Stimulated activated CD4-positive, alpha-beta T cell treated with anti-CD3 and anti-CD28 coated beads, Interleukin-12 subunit alpha, Interleukin-12 subunit beta, amount 100 ng/mL, for 48 hours (primary cell): ENCODE measurements at regions not wholly inside any gene's neighbourhood (a gene's known extent, or its start where the extent isn't known, plus 50 kb on each side); places are given as distances from the start of the nearest gene placed in this dataset.
"Not testable (repeated sequence)": the region's sequence is repeated elsewhere in the genome, so short reads cannot be mapped to it uniquely, and the experiment has no call there.

Experiments used
- DNase-seq, 3 donors: peaks; one replicate each; pipeline ENCODE4 v3.0.0-alpha.2; 2020; ENCODE audit warnings: low read depth in 2 of 3, low spot score in 1 of 3

- no peak for DNase-seq
Measured at GRCh38 chr3:153785901-153786300, 335.3 kb upstream of the ARHGEF26 start.

- DNase-seq: no peak
Measured at GRCh38 chr3:153789380-153789779, 331.8 kb upstream of the ARHGEF26 start.

GRCh38 chr3:153797056-153797455 lies 324.1 kb upstream of the ARHGEF26 start:
- not testable (repeated sequence) for DNase-seq

- no peak for DNase-seq
Measured at GRCh38 chr3:153809097-153809496, 312.1 kb upstream of the ARHGEF26 start.

GRCh38 chr3:153818338-153818737 lies 302.9 kb upstream of the ARHGEF26 start:
- DNase-seq: no peak

- DNase-seq: no peak
Measured at GRCh38 chr3:153820035-153820434, 301.2 kb upstream of the ARHGEF26 start.

- not testable (repeated sequence) for DNase-seq
Measured at GRCh38 chr3:153828346-153828745, 292.8 kb upstream of the ARHGEF26 start.

GRCh38 chr3:153829606-153830170 lies 291.5 kb upstream of the ARHGEF26 start:
- no peak for DNase-seq

- no peak for DNase-seq
Measured at GRCh38 chr3:153830552-153830951, 290.6 kb upstream of the ARHGEF26 start.

GRCh38 chr3:153835540-153835939 lies 285.6 kb upstream of the ARHGEF26 start:
- DNase-seq: no peak

GRCh38 chr3:153840487-153840886 lies 280.7 kb upstream of the ARHGEF26 start:
- no peak for DNase-seq

- no peak for DNase-seq
Measured at GRCh38 chr3:153843994-153844393, 277.2 kb upstream of the ARHGEF26 start.

- DNase-seq: no peak
Measured at GRCh38 chr3:153845311-153845710, 275.9 kb upstream of the ARHGEF26 start.

GRCh38 chr3:153848702-153849101 lies 272.5 kb upstream of the ARHGEF26 start:
- no peak for DNase-seq

GRCh38 chr3:153852355-153852754 lies 268.8 kb upstream of the ARHGEF26 start:
- no peak for DNase-seq

GRCh38 chr3:153853163-153853562 lies 268.0 kb upstream of the ARHGEF26 start:
- DNase-seq: no peak

GRCh38 chr3:153855772-153856171 lies 265.4 kb upstream of the ARHGEF26 start:
- no peak for DNase-seq

- DNase-seq: no peak
Measured at GRCh38 chr3:153856932-153857331, 264.3 kb upstream of the ARHGEF26 start.

GRCh38 chr3:153864793-153865192 lies 256.4 kb upstream of the ARHGEF26 start:
- no peak for DNase-seq

- no peak for DNase-seq
Measured at GRCh38 chr3:153866901-153867300, 254.3 kb upstream of the ARHGEF26 start.

- DNase-seq: not testable (repeated sequence)
Measured at GRCh38 chr3:153874348-153874747, 246.8 kb upstream of the ARHGEF26 start.

GRCh38 chr3:153880493-153880892 lies 240.7 kb upstream of the ARHGEF26 start:
- DNase-seq: no peak

GRCh38 chr3:153881201-153881600 lies 240.0 kb upstream of the ARHGEF26 start:
- no peak for DNase-seq

GRCh38 chr3:153885359-153885758 lies 235.8 kb upstream of the ARHGEF26 start:
- DNase-seq: no peak
